NCI-H2029 treated with DMSO at 0.1 percent for 48 hours (cell line): ENCODE measurements at regions not wholly inside any gene's neighbourhood (a gene's known extent, or its start where the extent isn't known, plus 50 kb on each side); places are given as distances from the start of the nearest gene placed in this dataset.

Experiments
- DNase-seq: peaks from one replicate; lab custom pipeline; 2025; lab: John Stamatoyannopoulos, UW

DNA sequence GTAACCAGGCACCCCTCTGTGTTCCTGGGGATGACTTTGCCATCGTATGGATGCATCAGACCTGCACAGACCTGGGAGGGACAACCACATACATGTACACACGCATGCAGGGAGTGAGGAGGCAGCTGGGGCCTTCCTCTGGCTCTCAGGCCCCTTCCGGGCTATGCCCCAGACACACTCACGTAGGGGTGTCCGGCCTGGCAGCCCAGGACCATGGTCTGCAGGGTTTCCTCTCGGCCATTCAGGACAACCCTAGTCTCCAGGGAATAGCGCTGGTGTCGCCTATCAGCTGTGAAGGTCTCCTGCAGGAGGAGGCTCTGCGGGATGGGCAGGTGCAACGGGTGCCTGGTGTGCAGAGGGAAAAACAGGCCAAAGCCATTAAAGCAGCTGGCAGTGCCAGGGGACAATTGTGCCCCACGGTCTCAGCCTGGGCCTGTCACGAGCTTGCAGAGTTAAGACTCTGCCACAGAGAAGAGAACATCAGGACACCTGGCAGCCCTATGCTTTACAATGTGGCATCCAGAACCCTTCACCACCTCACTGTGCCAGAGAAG, 101.4 kb downstream of the RMI2 start:
- no peak for DNase-seq

DNA sequence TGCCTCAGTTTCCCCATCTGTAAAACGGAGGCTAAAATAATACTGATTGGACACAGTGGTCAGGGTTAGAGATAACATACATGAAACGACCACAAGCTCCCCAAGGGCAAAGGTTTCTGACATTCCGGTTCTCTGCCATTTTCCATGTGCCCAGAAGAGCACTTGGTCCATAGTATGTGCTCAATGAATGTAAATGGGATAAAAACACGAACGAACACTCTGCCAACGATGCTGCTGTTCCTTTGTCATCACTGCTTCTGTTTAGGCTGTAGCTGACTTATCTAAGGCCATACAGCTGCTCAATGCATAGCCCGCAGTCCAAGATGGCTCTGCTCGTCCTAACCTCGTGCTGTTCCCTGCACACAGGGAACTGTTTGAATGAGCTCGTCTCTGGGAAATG, 102.0 kb downstream of the RMI2 start:
- no peak for DNase-seq

DNA sequence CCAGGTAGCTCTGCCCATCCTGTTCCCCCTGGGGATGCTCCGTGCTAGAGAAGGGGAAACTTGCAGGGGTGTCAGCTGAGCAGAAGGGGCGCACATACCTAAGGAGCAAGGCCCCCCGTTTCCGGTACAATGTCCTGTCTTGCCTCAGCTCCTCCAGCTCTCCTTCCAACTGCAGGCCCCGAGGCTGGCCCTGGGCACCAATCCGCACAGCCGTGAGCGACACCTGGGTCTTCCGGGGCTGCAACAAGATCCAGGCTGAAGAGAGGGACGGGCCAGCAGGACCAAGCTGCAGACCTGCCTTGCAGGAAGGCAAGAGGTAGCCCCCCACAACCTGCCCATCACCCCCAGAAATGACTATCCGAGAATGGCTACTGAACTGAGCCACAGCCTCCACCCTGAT, 102.6 kb downstream of the RMI2 start:
- no peak for DNase-seq

DNA sequence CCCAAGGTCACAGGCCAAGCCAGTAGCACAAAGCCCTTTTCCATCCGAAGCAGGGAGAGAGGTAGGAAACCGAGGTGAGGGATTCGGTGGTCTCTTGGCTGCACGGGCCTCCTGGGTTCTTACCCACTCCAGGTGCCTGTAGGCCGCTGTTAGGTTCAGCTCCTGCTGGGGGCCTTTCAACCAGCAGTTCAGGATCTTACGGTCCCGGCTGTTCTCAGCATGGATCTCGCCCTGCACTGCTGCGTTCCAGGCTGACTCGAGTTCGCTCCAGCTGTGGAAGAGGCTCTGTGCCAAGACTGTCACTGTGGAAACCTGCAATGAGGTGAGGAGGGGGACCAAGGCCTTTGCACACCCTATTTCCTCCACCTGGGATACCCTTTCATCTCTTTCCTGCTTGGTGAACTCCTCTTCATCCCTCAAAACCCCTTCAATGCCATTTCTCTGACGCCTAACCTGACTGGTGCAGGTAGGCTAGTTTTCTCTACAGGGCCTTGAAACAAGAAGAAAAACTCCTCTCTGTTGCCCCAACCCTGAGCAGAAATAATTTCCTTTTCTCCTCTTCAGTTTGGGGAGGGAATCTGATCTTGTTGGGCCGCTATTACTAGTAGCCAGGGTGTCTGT, 103.6 kb downstream of the RMI2 start:
- DNase-seq = no peak

DNA sequence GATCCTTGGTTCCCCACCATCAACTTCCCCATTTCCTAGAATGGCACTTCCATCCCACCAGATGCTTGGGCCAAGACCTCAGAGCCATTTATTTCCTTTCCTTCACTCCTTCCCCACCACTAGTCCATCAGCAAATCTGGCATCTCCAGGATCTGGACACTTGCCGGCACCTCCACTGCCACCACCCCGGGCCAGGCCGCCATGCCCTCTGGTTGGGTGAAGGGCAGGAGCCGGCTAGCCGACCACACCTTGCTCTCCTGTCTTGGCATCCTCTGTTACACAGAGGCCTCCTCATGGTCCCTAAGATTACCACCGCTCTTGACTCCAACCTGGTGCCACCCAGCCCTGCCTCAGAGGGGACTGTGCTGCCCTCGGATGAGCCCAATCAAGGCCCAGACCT, 104.5 kb downstream of the RMI2 start:
- DNase-seq = no peak

DNA sequence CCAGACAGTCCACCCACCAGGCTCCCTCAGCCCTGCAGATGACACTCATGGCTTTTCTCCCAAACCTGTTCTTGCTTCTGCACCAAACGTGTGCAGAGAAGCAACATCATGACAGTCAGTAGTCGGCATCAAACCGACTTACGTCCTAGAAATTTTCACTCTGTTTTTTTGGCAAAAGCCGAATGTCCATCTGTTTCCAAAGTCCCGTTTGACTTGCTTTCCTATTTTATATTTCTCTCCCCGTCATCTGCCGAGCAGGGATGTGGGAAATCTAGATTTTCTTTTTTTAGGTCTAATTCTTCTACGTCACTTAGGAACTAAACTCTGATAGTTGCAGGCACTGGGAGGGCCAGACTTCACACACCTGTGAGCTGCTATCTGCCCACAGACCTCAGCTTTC, 104.9 kb downstream of the RMI2 start:
- DNase-seq = no peak

DNA sequence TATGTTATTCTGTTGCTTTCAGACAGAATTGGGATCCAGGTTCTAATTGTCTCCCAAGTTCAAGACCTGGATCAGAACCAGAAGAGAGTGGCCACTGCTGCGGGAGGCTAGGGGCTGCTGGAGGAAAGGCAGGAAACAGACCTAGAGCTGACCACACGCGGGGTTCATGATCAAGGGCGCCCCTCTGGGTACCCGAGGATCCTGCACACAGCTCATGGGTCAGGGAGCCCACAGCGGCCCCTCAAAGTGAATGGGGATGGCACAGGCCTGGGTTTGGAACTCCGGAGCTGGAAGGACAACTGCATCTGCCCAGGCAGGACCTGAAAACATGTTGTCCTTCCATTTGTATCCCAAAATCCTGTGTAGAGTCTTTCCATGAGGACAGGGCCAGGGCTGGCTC, 107.0 kb downstream of the RMI2 start:
- no peak for DNase-seq

DNA sequence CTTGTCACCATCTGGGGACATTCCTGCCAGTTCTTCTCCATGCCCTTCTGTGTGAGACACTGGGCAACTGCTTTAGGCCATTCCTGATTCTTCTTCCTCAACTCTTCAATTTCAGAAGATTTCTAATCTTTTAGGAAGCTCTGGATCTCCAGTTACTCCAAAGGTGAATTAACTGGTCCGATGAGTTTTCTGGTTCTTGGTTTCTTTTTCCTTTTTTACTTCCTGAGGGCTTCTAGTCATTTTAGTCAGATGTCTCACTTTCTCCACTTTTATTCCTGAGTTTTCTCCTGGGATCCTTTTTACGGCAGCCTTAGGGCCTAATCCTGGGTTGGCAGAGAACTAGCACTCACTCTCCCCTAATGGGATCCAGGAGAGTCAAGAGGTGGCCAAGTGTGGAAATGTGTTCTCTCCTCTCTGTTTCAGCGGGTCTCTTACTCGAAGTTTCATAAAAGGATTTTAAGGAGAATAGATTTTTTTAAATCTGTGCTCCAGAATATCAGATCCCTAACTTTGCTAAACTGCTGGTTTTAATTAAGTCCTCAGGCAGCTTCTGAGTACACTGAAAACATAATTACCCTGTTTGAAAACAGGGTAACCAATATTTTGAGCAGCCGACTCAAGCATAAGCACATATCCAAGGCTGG, 107.6 kb downstream of the RMI2 start:
- DNase-seq = no peak

DNA sequence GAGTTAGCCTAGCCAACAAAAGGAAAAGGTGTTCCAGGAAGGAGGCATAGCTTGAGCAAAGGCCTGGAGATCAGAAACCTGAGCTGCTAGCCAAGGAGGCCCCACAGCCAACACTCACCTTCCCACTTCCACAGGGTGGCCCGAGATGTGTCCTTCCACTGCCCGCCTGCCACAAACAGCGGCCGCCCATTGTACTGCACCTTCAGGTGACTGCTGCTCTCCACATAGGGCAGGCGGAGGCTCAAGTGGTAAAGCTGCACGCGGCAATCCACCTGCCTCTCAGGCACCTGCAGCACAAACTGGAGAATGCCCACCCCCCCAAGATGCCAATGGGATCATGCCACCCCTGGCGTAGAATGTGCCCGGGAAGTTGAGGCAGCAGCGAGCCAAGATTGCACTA, 111.5 kb downstream of the RMI2 start:
- DNase-seq = no peak

DNA sequence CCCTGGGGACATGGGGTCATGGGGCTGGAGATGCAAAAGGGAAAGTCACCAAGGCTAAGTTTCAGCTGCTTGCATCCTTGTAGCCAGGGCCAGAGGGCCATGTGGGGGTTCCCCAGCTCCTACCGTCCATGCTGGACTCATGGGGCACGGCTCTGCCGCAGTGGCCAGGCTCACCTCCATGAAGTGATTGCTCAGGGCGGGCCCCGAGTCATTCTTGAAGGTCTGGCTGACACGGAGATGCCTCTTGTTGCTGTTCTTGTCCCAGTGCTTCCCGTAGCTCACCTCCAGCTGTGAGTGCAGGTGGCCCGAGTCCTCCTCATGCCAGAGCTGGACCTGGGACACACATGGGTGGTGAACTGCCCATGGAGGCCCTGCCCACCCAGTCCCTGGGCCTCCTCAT, 114.5 kb downstream of the RMI2 start:
- no peak for DNase-seq

DNA sequence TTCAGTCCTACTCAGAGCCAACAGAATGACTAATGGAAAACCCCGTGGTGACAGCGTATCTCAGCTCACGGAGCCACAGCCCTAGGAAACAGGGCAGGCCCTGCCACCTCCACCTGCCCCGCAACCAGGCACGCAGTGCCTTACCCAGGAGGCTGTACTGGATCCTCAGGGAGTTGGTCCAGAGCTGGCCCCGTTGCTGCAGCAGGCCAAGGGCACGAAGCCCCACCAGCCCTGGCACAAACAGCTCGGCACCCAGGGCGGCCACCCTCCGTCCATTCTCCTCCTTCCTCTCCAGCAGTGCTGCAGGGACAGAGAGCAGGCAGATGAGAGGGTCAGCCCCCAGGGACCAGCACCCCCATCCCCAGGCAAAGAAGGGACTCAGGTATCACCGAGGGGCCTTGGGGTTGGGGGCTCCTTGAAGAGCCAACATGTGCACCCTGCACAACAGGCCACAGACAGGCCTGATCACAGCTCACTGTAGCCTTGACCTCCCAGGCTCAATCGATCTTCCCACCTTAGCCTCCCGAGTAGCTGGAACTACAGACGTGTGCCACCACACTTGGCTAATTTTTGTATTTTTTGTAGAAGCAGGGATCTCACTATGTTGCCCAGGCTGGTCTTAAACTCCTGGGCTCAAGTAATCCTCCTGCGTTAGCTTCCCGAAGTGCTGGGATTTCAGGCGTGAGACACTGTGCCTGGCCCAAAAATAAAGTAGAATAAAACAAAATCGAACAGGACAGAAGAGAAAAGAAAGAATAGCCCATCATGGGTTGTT, 115.7 kb downstream of the RMI2 start:
- no peak for DNase-seq

DNA sequence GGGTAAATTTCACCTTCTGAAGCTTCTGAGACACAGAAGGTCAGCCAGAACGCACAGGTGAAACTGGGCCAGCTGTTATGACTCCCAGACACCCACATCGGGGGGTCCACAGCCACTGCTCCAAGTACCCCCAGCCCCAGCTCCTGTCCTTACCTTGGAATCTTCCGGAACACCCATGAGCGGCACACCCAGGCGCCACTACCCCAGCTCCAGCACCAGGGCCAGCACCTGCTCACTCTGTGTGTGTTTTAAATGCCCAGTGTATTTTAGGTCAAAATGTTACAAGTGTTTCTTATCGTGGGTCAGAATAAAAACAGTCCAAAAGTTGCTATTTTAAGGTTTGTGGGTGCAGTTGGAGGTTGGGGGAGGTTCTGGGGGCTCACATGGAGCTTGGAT, 116.3 kb downstream of the RMI2 start:
- no peak for DNase-seq

DNA sequence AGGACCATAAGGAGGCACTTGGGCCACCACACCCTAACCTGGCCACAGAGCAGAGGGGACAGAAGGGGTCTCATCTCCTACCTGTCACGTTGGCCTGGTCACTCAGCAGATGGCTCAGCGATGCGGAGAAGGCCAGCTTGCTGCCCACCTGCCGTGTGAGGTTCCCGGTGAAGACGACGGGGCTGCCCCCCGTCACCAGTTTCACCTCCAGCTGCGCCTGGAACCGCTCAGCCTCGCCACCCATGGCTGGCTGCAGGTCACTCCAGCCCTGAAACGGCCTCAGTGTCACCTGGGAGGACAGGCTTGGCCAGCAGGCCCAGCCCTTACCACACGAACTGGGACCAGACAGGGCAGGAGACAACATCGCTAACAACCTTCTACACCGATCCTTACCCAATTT, 116.8 kb downstream of the RMI2 start:
- DNase-seq = no peak

DNA sequence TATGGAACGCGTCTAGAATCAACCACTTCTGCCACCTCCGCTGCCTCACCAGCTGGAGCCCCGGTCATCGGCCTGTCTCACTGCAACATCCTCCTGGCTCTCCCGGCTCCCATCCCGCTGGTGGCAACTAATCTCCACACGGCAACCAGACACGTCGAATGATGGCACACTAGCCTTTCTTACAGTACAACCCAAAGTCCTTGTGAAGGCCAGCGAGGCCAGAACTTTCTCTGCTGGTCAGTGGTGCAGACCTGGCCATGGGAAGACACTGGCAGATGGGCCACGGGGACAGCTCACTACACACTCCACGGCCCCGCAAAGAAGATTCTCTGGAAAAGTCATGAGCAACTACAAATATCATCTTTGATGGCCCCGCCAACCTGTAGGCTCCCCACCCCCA, 117.6 kb downstream of the RMI2 start:
- no peak for DNase-seq

DNA sequence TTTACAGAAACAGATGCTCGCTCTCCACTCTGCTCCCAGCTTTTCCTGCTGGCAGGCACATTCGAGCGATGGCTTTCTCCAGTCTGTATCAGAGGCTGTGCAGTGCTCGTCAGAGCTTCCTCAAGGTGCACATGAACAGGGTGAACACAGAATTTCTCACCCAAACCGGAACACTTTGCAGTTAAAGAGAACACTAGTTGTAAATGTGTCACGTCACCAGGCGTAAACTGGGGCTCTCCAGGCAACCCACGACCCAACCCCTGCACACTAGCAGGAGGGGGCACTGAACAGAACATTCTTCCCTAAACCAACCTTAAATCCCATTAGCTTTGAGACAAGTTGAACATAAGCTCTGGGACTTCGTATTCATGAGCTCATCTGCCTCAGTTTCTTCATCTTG, 119.0 kb downstream of the RMI2 start:
- no peak for DNase-seq

DNA sequence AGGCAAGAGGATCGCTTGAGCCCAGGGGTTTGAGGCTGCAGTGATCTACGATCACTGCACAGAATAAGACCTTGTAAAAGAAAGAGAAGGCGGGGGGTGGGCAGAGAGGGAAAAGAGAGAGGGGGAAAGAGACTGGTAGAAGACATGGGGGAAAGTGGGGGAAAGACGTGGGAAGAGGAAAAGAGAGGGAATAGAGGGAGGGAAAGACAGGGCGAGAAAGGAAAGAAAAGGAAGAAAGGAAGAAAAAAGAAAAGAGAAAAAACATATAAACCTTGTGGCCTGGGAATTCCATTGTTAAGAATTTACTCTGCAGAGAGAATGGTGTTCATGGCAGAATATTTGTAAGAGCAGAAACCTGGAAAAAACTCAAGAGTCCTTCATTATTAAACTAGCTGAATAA, 120.4 kb downstream of the RMI2 start:
- no peak for DNase-seq

DNA sequence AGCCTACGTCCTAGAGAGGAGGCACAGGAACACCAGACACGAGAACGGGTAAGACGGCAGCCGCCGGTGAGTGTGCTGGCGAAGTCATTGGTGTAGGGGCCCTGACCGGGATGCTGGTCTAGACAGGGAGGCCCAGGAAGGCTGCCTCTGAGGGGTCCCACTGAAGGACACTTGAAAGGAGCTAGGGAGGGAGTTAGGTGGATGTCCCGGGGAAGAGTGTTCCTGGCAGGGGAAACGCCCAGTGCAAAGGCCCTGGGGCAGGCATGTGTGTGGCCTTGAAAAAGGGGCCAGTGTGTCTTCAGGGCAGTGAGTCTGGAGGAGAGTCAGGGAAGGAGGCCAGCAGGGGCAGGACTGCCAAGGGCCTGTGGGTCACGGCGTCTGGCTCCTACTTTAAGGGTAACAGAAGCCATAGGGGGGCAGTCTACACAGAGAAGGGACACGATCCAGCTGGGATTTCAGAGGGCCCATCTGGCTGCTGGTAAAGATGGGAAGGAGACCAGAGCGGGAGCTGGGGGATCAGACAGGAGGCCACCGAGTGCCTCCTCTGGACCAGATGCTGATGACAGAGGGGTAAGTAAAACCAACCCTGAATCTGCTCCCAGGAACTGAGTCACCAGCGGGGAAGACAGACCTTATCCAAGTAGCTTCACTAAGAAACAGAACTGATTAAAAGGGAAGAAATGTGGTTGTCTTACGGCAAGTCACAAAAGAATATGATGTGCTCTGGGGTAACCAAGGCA, 115.9 kb downstream of the LITAF start:
- no peak for DNase-seq

DNA sequence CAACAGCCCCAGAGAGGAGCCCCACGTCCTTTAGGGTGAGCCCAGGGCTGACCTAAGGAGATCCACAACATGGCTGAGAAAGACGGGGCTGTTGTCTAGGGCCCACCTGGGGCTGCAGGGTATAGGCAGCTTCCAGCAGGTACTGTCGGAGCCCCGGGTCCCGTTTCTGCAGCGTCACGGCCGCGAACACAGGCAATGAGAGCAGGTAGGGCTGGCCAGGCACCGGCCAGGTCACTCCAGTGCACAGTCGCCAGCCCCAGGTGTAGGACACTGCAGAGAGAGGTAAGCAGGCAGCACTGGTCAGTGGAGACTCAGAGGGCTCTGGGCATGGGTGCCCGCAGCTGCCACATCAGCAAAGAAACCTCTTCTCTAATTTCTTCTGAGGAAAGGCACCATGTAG, 115.2 kb downstream of the LITAF start:
- no peak for DNase-seq

DNA sequence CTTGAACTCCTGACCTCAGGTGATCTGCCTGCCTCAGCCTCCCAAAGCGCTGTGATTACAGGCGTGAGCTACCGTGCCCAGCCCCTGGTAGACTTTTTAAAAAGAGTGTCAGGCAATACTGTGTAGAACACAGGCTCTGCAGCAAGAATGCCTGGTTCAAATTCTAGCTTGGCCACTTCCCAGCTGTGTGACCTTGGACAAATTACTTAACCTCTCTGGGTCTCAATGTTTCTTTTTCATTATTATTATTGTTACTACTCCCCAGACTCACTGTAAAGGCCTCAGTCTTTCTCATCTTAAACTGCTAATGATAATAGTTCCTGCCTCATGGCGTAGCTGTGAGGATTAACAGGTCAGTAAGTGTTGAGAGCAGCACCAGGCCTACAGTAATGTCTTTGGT, 114.3 kb downstream of the LITAF start:
- DNase-seq = no peak

DNA sequence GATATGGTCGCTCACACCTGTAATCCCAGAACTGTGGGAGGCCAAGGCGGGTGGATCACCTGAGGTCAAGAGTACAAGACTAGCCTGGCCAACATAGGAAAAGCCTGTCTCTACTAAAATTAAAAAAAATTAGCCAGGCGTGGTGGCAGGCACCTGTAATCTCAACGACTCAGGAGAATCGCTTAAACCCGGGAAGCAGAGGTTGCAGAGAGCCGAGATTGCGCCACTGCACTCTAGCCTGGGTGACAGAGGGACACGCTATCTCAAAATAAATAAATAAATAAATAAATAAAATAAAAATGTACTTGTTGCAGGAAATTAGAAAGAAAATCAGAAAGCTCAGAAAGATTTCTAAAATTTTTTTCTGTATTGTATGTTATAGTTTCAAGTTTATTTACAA, 113.9 kb downstream of the LITAF start:
- DNase-seq = no peak

DNA sequence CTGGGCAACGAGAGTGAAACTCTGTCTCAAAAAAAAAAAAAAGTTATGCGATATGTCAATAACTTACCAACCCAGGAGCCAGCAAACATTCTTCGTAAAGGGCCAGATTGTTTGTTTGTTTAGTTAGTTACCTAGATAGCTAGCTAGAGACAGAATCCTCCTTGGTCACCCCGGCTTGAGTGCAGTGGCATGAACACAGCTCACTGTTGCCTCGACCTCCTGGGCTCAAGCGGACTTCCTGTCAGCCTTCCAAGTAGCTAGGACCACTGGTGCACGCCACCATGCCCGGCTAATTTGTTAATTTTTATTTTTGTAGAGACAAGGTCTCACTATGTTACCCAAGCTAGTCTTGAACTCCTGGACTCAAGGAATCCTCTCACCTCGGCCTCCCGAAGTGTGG, 113.0 kb downstream of the LITAF start:
- DNase-seq = no peak

DNA sequence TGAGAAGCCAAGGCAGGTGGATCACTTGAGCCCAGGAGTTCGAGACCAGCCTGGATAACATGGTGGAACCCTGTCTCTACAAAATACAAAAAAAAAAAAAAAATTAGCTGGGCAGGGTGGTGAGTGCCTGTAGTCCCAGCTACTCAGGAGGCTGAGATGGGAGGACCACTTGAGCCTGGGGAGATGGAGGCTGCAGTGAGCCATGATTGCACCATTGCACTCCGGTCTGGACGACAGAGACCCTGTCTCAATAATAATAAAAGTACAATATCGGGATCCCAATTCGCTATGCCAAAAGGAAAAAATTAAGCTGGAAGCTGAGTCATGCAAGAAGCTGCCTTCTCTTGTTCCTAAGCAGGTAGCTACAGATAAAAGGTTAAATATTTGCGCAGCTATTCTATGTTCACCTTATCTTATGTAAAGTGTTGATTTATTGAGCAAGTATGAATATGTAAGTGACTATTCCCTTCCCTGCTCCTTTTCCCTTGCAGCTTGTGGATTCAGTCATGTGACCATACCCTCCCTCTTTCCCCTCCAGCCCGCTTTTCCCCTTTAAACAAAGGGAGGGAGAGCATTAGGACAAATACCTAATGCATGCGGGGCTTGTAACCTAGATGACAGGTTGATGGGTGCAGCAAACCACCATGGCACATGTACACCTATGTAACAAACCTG, 112.0 kb downstream of the LITAF start:
- DNase-seq = peak; percentile 43
